H9 (cell line): ENCODE measurements at regions not wholly inside any gene's neighbourhood (a gene's known extent, or its start where the extent isn't known, plus 50 kb on each side); places are given as distances from the start of the nearest gene placed in this dataset.

Experiments
- DNase-seq: peaks from one replicate; pipeline ENCODE4 v3.0.0-alpha.2; 2017
- H2AFZ ChIP-seq: one replicate; pipeline ENCODE4 v1.6.1; 2013; ENCODE audit warnings: mild to moderate bottlenecking, low read length, control low read depth, moderate library complexity
- H2AK5ac ChIP-seq: 2 replicates; pipeline ENCODE4 v1.6.1; 2013; ENCODE audit warnings: low read length, control low read depth, mixed read lengths; ENCODE audit not compliant: insufficient read length
- H2BK120ac ChIP-seq: one replicate; pipeline ENCODE4 v1.6.1; 2013; ENCODE audit warnings: low read depth, mild to moderate bottlenecking, low read length, control low read depth, inconsistent platforms; ENCODE audit not compliant: poor library complexity, severe bottlenecking
- H2BK12ac ChIP-seq: 2 replicates; pipeline ENCODE4 v1.6.1; 2013; ENCODE audit warnings: low read length, control low read depth, mixed read lengths, low read depth; ENCODE audit not compliant: insufficient read length
- H2BK15ac ChIP-seq: 2 replicates; pipeline ENCODE4 v1.6.1; 2013; ENCODE audit warnings: low read depth, low read length, control low read depth
- H2BK20ac ChIP-seq: one replicate; pipeline ENCODE4 v1.6.1; 2013; ENCODE audit warnings: low read depth, mild to moderate bottlenecking, low read length, control low read depth, inconsistent platforms; ENCODE audit not compliant: poor library complexity, severe bottlenecking
- H2BK5ac ChIP-seq: 2 replicates; pipeline ENCODE4 v1.6.1; 2013; ENCODE audit warnings: low read length, control low read depth, mixed read lengths; ENCODE audit not compliant: insufficient read length
- H3K14ac ChIP-seq: 2 replicates; pipeline ENCODE4 v1.6.1; 2013; ENCODE audit warnings: low read length, control low read depth; ENCODE audit not compliant: insufficient read depth
- H3K18ac ChIP-seq: 2 replicates; pipeline ENCODE4 v1.6.1; 2013; ENCODE audit warnings: low read depth, mild to moderate bottlenecking, mixed read lengths, low read length, control low read depth; ENCODE audit not compliant: insufficient read length
- H3K23ac ChIP-seq: 2 replicates; pipeline ENCODE4 v1.6.1; 2013; ENCODE audit warnings: low read length, control low read depth, mixed read lengths, low read depth; ENCODE audit not compliant: insufficient read length
- H3K23me2 ChIP-seq: 2 replicates; pipeline ENCODE4 v1.6.1; 2013; ENCODE audit warnings: low read depth, mild to moderate bottlenecking, mixed read lengths, low read length, control low read depth; ENCODE audit not compliant: insufficient read length, poor library complexity, severe bottlenecking
- H3K27ac ChIP-seq: 2 replicates; pipeline ENCODE4 v1.5.1; 2013; ENCODE audit warnings: low read length, control low read depth, mixed read lengths, low read depth; ENCODE audit not compliant: insufficient read length
- H3K27me3 ChIP-seq: 2 replicates; pipeline ENCODE4 v1.6.1; 2013; ENCODE audit warnings: low read length, control low read depth, inconsistent platforms; ENCODE audit not compliant: insufficient read depth
- H3K4ac ChIP-seq: 2 replicates; pipeline ENCODE4 v1.6.1; 2013; ENCODE audit warnings: low read depth, mild to moderate bottlenecking, control low read depth, inconsistent platforms, low read length, moderate library complexity
- H3K4me1 ChIP-seq: 2 replicates; pipeline ENCODE4 v1.6.1; 2013; ENCODE audit warnings: low read length, control low read depth, inconsistent platforms; ENCODE audit not compliant: insufficient read depth
- H3K4me2 ChIP-seq: 2 replicates; pipeline ENCODE4 v1.6.1; 2013; ENCODE audit warnings: low read length, control low read depth, mixed read lengths; ENCODE audit not compliant: insufficient read length, insufficient read depth
- H3K56ac ChIP-seq: 2 replicates; pipeline ENCODE4 v1.6.1; 2013; ENCODE audit warnings: low read depth, mild to moderate bottlenecking, mixed read lengths, low read length, control low read depth; ENCODE audit not compliant: insufficient read length
- H3K79me1 ChIP-seq: 2 replicates; pipeline ENCODE4 v1.6.1; 2013; ENCODE audit warnings: low read depth, mild to moderate bottlenecking, moderate library complexity, low read length, control low read depth, inconsistent platforms; ENCODE audit not compliant: insufficient read depth, poor library complexity, severe bottlenecking
- H3K79me2 ChIP-seq: 2 replicates; pipeline ENCODE4 v1.6.1; 2013; ENCODE audit warnings: low read length, control low read depth, inconsistent platforms; ENCODE audit not compliant: insufficient read depth
- H3K9ac ChIP-seq: 2 replicates; pipeline ENCODE4 v1.6.1; 2013; ENCODE audit warnings: low read length, control low read depth, mixed read lengths; ENCODE audit not compliant: insufficient read length; ENCODE audit errors: extremely low read depth
- H3K9me3 ChIP-seq: one replicate; pipeline ENCODE4 v1.6.1; 2013; ENCODE audit warnings: low read depth, low read length, inconsistent platforms; ENCODE audit not compliant: control insufficient read depth
- H3T11ph ChIP-seq: one replicate; pipeline ENCODE4 v1.6.1; 2013; ENCODE audit warnings: mild to moderate bottlenecking, low read length, control low read depth, inconsistent platforms
- H4K20me1 ChIP-seq: one replicate; pipeline ENCODE4 v1.6.1; 2013; ENCODE audit not compliant: control insufficient read depth, insufficient read length, insufficient read depth
- H4K5ac ChIP-seq: 2 replicates; pipeline ENCODE4 v1.6.1; 2013; ENCODE audit warnings: low read depth, mild to moderate bottlenecking, mixed read lengths, low read length, control low read depth; ENCODE audit not compliant: insufficient read length
- H4K8ac ChIP-seq: replicated peaks from 2 replicates; pipeline ENCODE4 v1.6.1; 2013; ENCODE audit warnings: low read length, control low read depth, mixed read lengths, low read depth; ENCODE audit not compliant: insufficient read length
- H4K91ac ChIP-seq: 2 replicates; pipeline ENCODE4 v1.6.1; 2013; ENCODE audit warnings: low read depth, mild to moderate bottlenecking, moderate library complexity, mixed read lengths, low read length, control low read depth; ENCODE audit not compliant: insufficient read length
- H3K27ac Mint-ChIP-seq, 3 experiments: 2 replicates in 2 of 3; 3 replicates in 1 of 3; pipeline ENCODE4 v1.8.0; 2020 to 2021; ENCODE audit warnings: mixed read lengths in 3 of 3, mild to moderate bottlenecking in 1 of 3, moderate library complexity in 1 of 3
- H3K27me3 Mint-ChIP-seq: 2 replicates; pipeline ENCODE4 v1.8.0; 2021; ENCODE audit warnings: low read depth, mild to moderate bottlenecking, moderate library complexity, mixed read lengths
- H3K36me3 Mint-ChIP-seq, 3 experiments: 2 replicates in 2 of 3; 3 replicates in 1 of 3; pipeline ENCODE4 v1.8.0; 2020 to 2021; ENCODE audit warnings: low read depth in 3 of 3, mixed read lengths in 3 of 3; ENCODE audit not compliant: insufficient read depth in 1 of 3
- H3K4me1 Mint-ChIP-seq, 2 experiments: 2 replicates each; pipeline ENCODE4 v1.8.0; 2020; ENCODE audit warnings: mixed read lengths in 2 of 2
- H3K4me3 Mint-ChIP-seq, 2 experiments: 2 replicates in 1 of 2; 3 replicates in 1 of 2; pipeline ENCODE4 v1.8.0; 2020 to 2021; ENCODE audit warnings: mild to moderate bottlenecking in 2 of 2, mixed read lengths in 2 of 2, moderate library complexity in 1 of 2
- H3K9me3 Mint-ChIP-seq, 2 experiments: 2 replicates in 1 of 2; 3 replicates in 1 of 2; pipeline ENCODE4 v1.8.0; 2020; ENCODE audit warnings: mild to moderate bottlenecking in 2 of 2, mixed read lengths in 2 of 2, moderate library complexity in 1 of 2
- WGBS: extraction: QIAGEN DNeasy Blood & Tissue Kit; methylation state at CpG from one replicate; pipeline ENCODE4 v1.1.7; 2013; ENCODE audit warnings: missing lambda C conversion rate, low lambda C conversion rate, mixed read lengths; ENCODE audit not compliant: insufficient read length; ENCODE audit errors: extremely low coverage; 5-methylcytosine and 5-hydroxymethylcytosine counted together
- TF ChIP-seq, protein P1 (sequence below): fragments of 200-600 bp; sonication (generic); conservative IDR thresholded peaks from 3 replicates; pipeline ENCODE4 v1.8.0; 2021; ENCODE audit warnings: antibody characterized with exemption, mild to moderate bottlenecking

DNA sequence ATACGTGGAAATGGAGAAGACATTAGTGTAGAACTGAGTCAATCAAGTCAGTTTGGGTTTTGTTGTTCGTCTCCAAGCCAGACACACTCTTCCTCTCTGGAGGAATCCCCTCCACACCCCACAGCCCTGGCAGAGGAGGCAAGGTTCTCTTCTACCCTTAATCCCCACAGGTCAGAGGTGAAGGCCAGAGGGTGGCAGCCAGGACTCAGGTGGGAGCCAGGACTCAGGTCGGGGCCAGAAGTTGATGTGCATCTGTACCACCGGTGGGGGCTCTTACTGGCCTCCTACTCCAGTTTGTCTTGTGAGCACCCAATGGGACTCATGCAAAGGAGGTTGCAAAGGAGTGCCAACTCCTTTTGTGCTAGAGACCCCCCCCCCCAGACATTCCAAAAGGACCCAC, 126.4 kb downstream of the TBXT start:
- no peak overlapping the region for H3K18ac ChIP-seq
- H3K4me2 ChIP-seq: no peak overlapping the region
- no peak for DNase-seq
- peaks cover 8 to 10% of the 10 kb centered on the region in 2 experiments for H3K4me1 Mint-ChIP-seq
- H3K27me3 ChIP-seq: no peaks in the 10 kb centered on the region
- H3K4ac ChIP-seq: no peak overlapping the region
- no peaks in the 10 kb centered on the region for H3K27me3 Mint-ChIP-seq
- H3K27ac ChIP-seq: no peak overlapping the region
- H3K14ac ChIP-seq: no peak overlapping the region
- H4K8ac ChIP-seq: no peak overlapping the region
- no peak overlapping the region for H3K23ac ChIP-seq
- H3K9me3 ChIP-seq: no peaks in the 10 kb centered on the region
- H2BK15ac ChIP-seq: no peak overlapping the region
- WGBS: no CpG with 5 or more reads among the region's 4 CpGs
- H2BK20ac ChIP-seq: no peak overlapping the region
- no peak overlapping the region for H3K9ac ChIP-seq
- H4K5ac ChIP-seq: no peak overlapping the region
- no peak overlapping the region for H2AFZ ChIP-seq
- H3K79me1 ChIP-seq: no peaks in the 10 kb centered on the region
- peaks cover 20 to 22% of the 10 kb centered on the region in 2 experiments for H3K9me3 Mint-ChIP-seq
- H2AK5ac ChIP-seq: no peak overlapping the region
- H3T11ph ChIP-seq: no peak overlapping the region
- H2BK12ac ChIP-seq: no peak overlapping the region
- TF ChIP-seq, protein P1, sequence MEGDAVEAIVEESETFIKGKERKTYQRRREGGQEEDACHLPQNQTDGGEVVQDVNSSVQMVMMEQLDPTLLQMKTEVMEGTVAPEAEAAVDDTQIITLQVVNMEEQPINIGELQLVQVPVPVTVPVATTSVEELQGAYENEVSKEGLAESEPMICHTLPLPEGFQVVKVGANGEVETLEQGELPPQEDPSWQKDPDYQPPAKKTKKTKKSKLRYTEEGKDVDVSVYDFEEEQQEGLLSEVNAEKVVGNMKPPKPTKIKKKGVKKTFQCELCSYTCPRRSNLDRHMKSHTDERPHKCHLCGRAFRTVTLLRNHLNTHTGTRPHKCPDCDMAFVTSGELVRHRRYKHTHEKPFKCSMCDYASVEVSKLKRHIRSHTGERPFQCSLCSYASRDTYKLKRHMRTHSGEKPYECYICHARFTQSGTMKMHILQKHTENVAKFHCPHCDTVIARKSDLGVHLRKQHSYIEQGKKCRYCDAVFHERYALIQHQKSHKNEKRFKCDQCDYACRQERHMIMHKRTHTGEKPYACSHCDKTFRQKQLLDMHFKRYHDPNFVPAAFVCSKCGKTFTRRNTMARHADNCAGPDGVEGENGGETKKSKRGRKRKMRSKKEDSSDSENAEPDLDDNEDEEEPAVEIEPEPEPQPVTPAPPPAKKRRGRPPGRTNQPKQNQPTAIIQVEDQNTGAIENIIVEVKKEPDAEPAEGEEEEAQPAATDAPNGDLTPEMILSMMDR: no peak
- no peak overlapping the region for H2BK120ac ChIP-seq
- H4K20me1 ChIP-seq: no peaks in the 10 kb centered on the region
- no peaks in the 10 kb centered on the region for H3K79me2 ChIP-seq
- peaks cover under 1% of the 10 kb centered on the region; the same call in 1 of the 2 replicates for H3K4me1 ChIP-seq
- H2BK5ac ChIP-seq: no peak overlapping the region
- peaks cover 9 to 24% (median 12%) of the 10 kb centered on the region in 3 experiments for H3K36me3 Mint-ChIP-seq
- no peak overlapping the region for H3K4me3 Mint-ChIP-seq
- H3K23me2 ChIP-seq: no peaks in the 10 kb centered on the region
- H3K27ac Mint-ChIP-seq: no peak overlapping the region
- no peak overlapping the region for H3K56ac ChIP-seq
- no peak overlapping the region for H4K91ac ChIP-seq
